K562 (cell line): ENCODE measurements at regions not wholly inside any gene's neighbourhood (a gene's known extent, or its start where the extent isn't known, plus 50 kb on each side); places are given as distances from the start of the nearest gene placed in this dataset.

Source experiments
- ATAC-seq: fragments of 200-7000 bp; cut with Tn5 transposase; 3 replicates; pipeline ENCODE4 v1.9.1; 2020; ENCODE audit warnings: moderate library complexity
- BruUV-seq: library from RNA; stranded (reverse); fragments of 400-500 nt; replicated peaks from 2 replicates; lab custom pipeline; 2021; lab: Mats Ljungman, UMichigan
- CTCF ChIA-PET: fragments of 300-600 bp; formaldehyde crosslinking; extraction: SDS; loops from one replicate; lab custom pipeline; 2021; ENCODE audit warnings: low intra/inter-chr PET ratio; lab: Yijun Ruan, JAX
- POLR2A ChIA-PET: fragments of 300-600, 350-650 bp; sonication (Branson Sonifier 250); formaldehyde crosslinking; extraction: SDS; loops from one replicate; lab custom pipeline; 2021; ENCODE audit warnings: antibody characterized with exemption, inconsistent platforms; lab: Yijun Ruan, JAX
- DNase-seq, 4 experiments: peaks; one replicate each; pipeline versions ENCODE4 v3.0.0 to v3.0.0-alpha.2; 2011 to 2018; ENCODE audit warnings: low spot score in 3 of 4, mixed read lengths in 3 of 4; ENCODE audit errors: extremely low read depth in 1 of 4
- FAIRE-seq: peaks from 2 replicates; lab custom pipeline; 2011; peaks lifted over from hg19 to GRCh38; lab: Jason Lieb, UNC
- H2AFZ ChIP-seq: 2 replicates; pipeline ENCODE4 v1.6.0; 2011; ENCODE audit warnings: low read depth, low read length, control low read depth, inconsistent platforms
- H3K27ac ChIP-seq: fragments of 200-600 bp; 3 replicates; pipeline ENCODE4 v1.8.0; 2011; ENCODE audit warnings: low read depth, mild to moderate bottlenecking, control low read depth, inconsistent platforms, low read length, moderate library complexity, mixed read lengths; ENCODE audit errors: extremely low read depth
- H3K27me3 ChIP-seq, 2 experiments: fragments of 300-600 bp in 1 of 2; 2 replicates in 1 of 2; 3 replicates in 1 of 2; pipeline versions ENCODE4 v1.6.0 to v1.8.0; 2011; ENCODE audit warnings: inconsistent platforms in 2 of 2, low read length in 2 of 2, mild to moderate bottlenecking in 1 of 2, mixed read lengths in 1 of 2, moderate library complexity in 1 of 2; ENCODE audit not compliant: control insufficient read depth in 2 of 2, insufficient read depth in 2 of 2
- H3K36me3 ChIP-seq: fragments of 300-600 bp; 3 replicates; pipeline ENCODE4 v1.8.0; 2011; ENCODE audit warnings: mild to moderate bottlenecking, low read length, inconsistent platforms; ENCODE audit not compliant: control insufficient read depth, insufficient read depth
- H3K4me1 ChIP-seq, 2 experiments: fragments of 200-600 bp in 1 of 2; replicated peaks in 1 of 2; 2 replicates in 1 of 2; 3 replicates in 1 of 2; pipeline versions ENCODE4 v1.5.1 to v1.8.0; 2011; ENCODE audit warnings: inconsistent platforms in 2 of 2, low read length in 2 of 2, mild to moderate bottlenecking in 1 of 2, mixed read lengths in 1 of 2, moderate library complexity in 1 of 2; ENCODE audit not compliant: control insufficient read depth in 2 of 2, insufficient read depth in 2 of 2
- H3K4me2 ChIP-seq: 2 replicates; pipeline ENCODE4 v1.6.1; 2011; ENCODE audit warnings: low read length, control low read depth, inconsistent platforms, mixed read lengths; ENCODE audit not compliant: insufficient read depth
- H3K4me3 ChIP-seq: fragments of 200-600 bp; sonication (generic), shearing (Covaris generic); 2 replicates; pipeline ENCODE4 v1.5.1; 2016; ENCODE audit warnings: control low read depth, inconsistent platforms
- H3K79me2 ChIP-seq: fragments of 200-600 bp; 3 replicates; pipeline ENCODE4 v1.8.0; 2011; ENCODE audit warnings: low read length, inconsistent platforms; ENCODE audit not compliant: control insufficient read depth, insufficient read depth
- H3K9ac ChIP-seq, 2 experiments: 2 replicates each; pipeline versions ENCODE4 v1.6.0 to v1.6.1; 2011; ENCODE audit warnings: low read depth in 2 of 2, low read length in 2 of 2, control low read depth in 1 of 2, inconsistent platforms in 1 of 2, mild to moderate bottlenecking in 1 of 2, mixed read lengths in 1 of 2; ENCODE audit not compliant: insufficient read depth in 1 of 2
- H3K9me1 ChIP-seq: one replicate; pipeline ENCODE4 v1.6.0; 2011; ENCODE audit warnings: inconsistent platforms, mild to moderate bottlenecking, low read length, moderate library complexity; ENCODE audit not compliant: control insufficient read depth, insufficient read depth
- H3K9me3 ChIP-seq: replicated peaks from 2 replicates; pipeline ENCODE4 v1.5.1; 2011; ENCODE audit warnings: low read depth, low read length, inconsistent platforms; ENCODE audit not compliant: control insufficient read depth, insufficient read depth
- H4K20me1 ChIP-seq: replicated peaks from 2 replicates; pipeline ENCODE4 v1.6.1; 2011; ENCODE audit warnings: low read length, inconsistent platforms, mixed read lengths; ENCODE audit not compliant: control insufficient read depth, insufficient read depth
- CEBPG ChIP-seq, 3 experiments: fragments of 200-800 bp in 1 of 3; sonication (Bioruptor generic) in 1 of 3; sonication (generic) in 1 of 3; formaldehyde crosslinking in 1 of 3; IDR thresholded peaks in 2 of 3; conservative IDR thresholded peaks in 1 of 3; 2 replicates each; pipeline versions ENCODE4 v1.6.1 to v1.8.0; 2016 to 2022; ENCODE audit warnings: missing compliant biosample characterization in 2 of 3, missing genetic modification characterization in 2 of 3, mild to moderate bottlenecking in 1 of 3, missing genetic modification reagents in 1 of 3
- COPS2 ChIP-seq: fragments of 450-650 bp; conservative IDR thresholded peaks from 2 replicates; pipeline ENCODE4 v1.6.1; 2016; ENCODE audit warnings: mild to moderate bottlenecking, moderate library complexity
- FOXJ3 ChIP-seq: sonication (generic); formaldehyde crosslinking; IDR thresholded peaks from 2 replicates; pipeline ENCODE4 v1.4.0; 2020; ENCODE audit warnings: mild to moderate bottlenecking, missing genetic modification reagents
- GABPA ChIP-seq: fragments of 200-800 bp; sonication (Bioruptor generic); conservative IDR thresholded peaks from 2 replicates; pipeline ENCODE4 v1.6.1; 2016; ENCODE audit warnings: low read depth, missing genetic modification characterization, missing compliant biosample characterization
- GATAD2B ChIP-seq: fragments of 450-650 bp; IDR thresholded peaks from 2 replicates; pipeline ENCODE4 v1.6.1; 2017; ENCODE audit warnings: mild to moderate bottlenecking, borderline replicate concordance
- HDAC3 ChIP-seq: fragments of 450-650 bp; IDR thresholded peaks from 2 replicates; pipeline ENCODE4 v1.6.1; 2018; ENCODE audit warnings: borderline replicate concordance, mild to moderate bottlenecking, moderate library complexity; ENCODE audit not compliant: partially characterized antibody
- JUNB ChIP-seq: fragments of 450-650 bp; formaldehyde crosslinking; conservative IDR thresholded peaks from 2 replicates; pipeline ENCODE4 v1.4.0; 2020; ENCODE audit warnings: mild to moderate bottlenecking
- NFIX ChIP-seq: fragments of 250-450 bp; sonication (Bioruptor Pico); IDR thresholded peaks from 2 replicates; pipeline ENCODE4 v1.4.0; 2020; ENCODE audit warnings: low read depth, mild to moderate bottlenecking, moderate library complexity
- PPARD ChIP-seq: fragments of 250-450 bp; sonication (Bioruptor Pico); IDR thresholded peaks from 2 replicates; pipeline ENCODE4 v1.8.0; 2022; ENCODE audit warnings: inconsistent platforms, mild to moderate bottlenecking, moderate library complexity
- PRPF4 ChIP-seq: fragments of 200-400 bp; formaldehyde crosslinking; IDR thresholded peaks from one replicate; pipeline ENCODE4 v1.6.1; 2017; ENCODE audit warnings: low read length, low read depth, mild to moderate bottlenecking; ENCODE audit not compliant: insufficient read depth, poor library complexity, severe bottlenecking
- SMARCA4 ChIP-seq: fragments of 450-650 bp; IDR thresholded peaks from 2 replicates; pipeline ENCODE4 v1.6.1; 2016
- TAF9B ChIP-seq: fragments of 450-650 bp; IDR thresholded peaks from 2 replicates; pipeline ENCODE4 v1.6.1; 2018; ENCODE audit warnings: mild to moderate bottlenecking; ENCODE audit not compliant: partially characterized antibody
- THRAP3 ChIP-seq: fragments of 450-650 bp; IDR thresholded peaks from 2 replicates; pipeline ENCODE4 v1.6.1; 2016; ENCODE audit warnings: mild to moderate bottlenecking, inconsistent platforms, borderline replicate concordance
- ZC3H8 ChIP-seq: fragments of 450-650 bp; IDR thresholded peaks from 2 replicates; pipeline ENCODE4 v1.6.1; 2017
- ZNF165 ChIP-seq: fragments of 250-450 bp; sonication (Bioruptor Pico); IDR thresholded peaks from 2 replicates; pipeline ENCODE4 v1.4.0; 2020; ENCODE audit warnings: borderline replicate concordance
- ZNF175 ChIP-seq: fragments of 200-800 bp; sonication (Bioruptor generic); IDR thresholded peaks from 2 replicates; pipeline ENCODE4 v1.6.1; 2016; ENCODE audit warnings: low read depth, mild to moderate bottlenecking, missing genetic modification characterization, missing compliant biosample characterization
- ZNF3 ChIP-seq: fragments of 250-450 bp; sonication (Bioruptor Pico); IDR thresholded peaks from 2 replicates; pipeline ENCODE4 v1.5.0; 2021; ENCODE audit warnings: mild to moderate bottlenecking, moderate library complexity
- ZNF699 ChIP-seq: fragments of 250-450 bp; sonication (Bioruptor Pico); IDR thresholded peaks from 2 replicates; pipeline ENCODE4 v1.8.0; 2021; ENCODE audit warnings: mild to moderate bottlenecking, moderate library complexity; ENCODE audit not compliant: insufficient replicate concordance
- WGBS: fragments of 100-300 bp; shearing (Covaris generic); methylation state at CpG from one replicate; pipeline ENCODE4 v1.1.6; 2016; ENCODE audit warnings: low coverage, mixed read lengths; ENCODE audit not compliant: insufficient coverage; ENCODE audit errors: missing lambda C conversion rate; 5-methylcytosine and 5-hydroxymethylcytosine counted together
- in situ Hi-C: fragments of 300-500 bp; cut with MboI; formaldehyde crosslinking; loops from 4 replicates; pipeline ENCODE4 v1.15.0; 2018; ENCODE audit warnings: inconsistent platforms, mixed read lengths
- intact Hi-C: fragments of 100-400 bp; cut with micrococcal nuclease; formaldehyde crosslinking; loops from 2 replicates; pipeline ENCODE4 v1.14.2; 2022
- TF ChIP-seq, protein P1 (sequence below): IDR thresholded peaks from 2 replicates; pipeline ENCODE4 v1.6.1; 2011; ENCODE audit not compliant: insufficient read length; ENCODE audit errors: extremely low read depth
- TF ChIP-seq, protein P2 (sequence below): fragments of 250-450 bp; sonication (Bioruptor Pico); IDR thresholded peaks from 2 replicates; pipeline ENCODE4 v1.9.0; 2021; ENCODE audit warnings: mild to moderate bottlenecking, inconsistent platforms

DNA sequence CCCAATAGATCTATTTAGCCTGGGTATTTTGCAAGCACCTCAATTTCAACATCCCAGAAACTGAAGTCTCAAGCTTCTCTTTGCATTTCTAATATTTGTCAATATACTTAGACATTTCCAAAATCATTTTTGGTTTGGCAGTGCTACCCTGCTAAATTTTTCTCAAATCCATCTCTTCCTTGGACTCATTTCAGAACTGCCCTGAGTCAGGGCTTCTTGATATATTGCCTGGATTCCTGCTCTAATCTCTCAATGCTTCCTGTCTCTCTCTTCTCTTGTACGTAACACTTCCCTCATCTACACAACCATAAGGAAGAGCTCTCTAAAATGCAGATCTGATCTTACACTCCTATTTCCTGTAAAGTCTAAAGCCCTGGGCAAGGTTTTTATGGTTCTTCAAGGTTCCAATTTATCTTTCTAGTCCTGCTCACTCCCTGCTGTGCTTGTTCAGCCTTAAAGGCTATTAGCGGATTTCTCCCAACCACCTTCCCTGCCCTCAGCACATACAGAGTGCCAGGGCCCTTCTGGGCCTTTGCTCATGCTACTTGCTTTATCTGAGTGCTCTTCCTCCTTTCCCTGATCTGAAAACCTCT, 53.0 kb upstream of the MME start:
- in situ Hi-C loops: no loop called here
- peak in 2 of 4 experiments; percentile 16 to 77 for DNase-seq
- Histone ChIP-seq H4K20me1 (no peaks in the 10 kb centered on the region), H3K4me2 (peak overlapping the region; percentile 39), H2AFZ (peak overlapping the region; percentile 79), H3K9me1 (no peaks in the 10 kb centered on the region), H3K9me3 (no peaks in the 10 kb centered on the region), H3K4me3 (no peak overlapping the region), H3K4me1 (peaks cover 4 to 35% of the 10 kb centered on the region in 2 experiments; a peak in 4 of 5 replicates), H3K27ac (peak overlapping the region; percentile 83), H3K36me3 (no peaks in the 10 kb centered on the region), H3K79me2 (no peaks in the 10 kb centered on the region), H3K9ac (peak overlapping the region in 1 of 2 experiments; percentile 27; a peak in 1 of 4 replicates), H3K27me3 (no peaks in the 10 kb centered on the region)
- no TSS peak for BruUV-seq
- peak; percentile 87 for ATAC-seq
- ChIA-PET POLR2A (interaction anchor here (1.2 kb wide), 1 partner anchor 25 kb away, joined by 3 read pairs; no protein-coding TSS in a partner anchor), CTCF (no interaction called here)
- intact Hi-C loops: no loop called here
- FAIRE-seq: peak; percentile 90
- WGBS: 0% methylated on average over 2 of the region's 2 CpGs
- TF ChIP-seq ZNF699 (CRISPR knock-in tag): no peak
- TF ChIP-seq, protein P1, sequence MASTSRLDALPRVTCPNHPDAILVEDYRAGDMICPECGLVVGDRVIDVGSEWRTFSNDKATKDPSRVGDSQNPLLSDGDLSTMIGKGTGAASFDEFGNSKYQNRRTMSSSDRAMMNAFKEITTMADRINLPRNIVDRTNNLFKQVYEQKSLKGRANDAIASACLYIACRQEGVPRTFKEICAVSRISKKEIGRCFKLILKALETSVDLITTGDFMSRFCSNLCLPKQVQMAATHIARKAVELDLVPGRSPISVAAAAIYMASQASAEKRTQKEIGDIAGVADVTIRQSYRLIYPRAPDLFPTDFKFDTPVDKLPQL: no peak
- TF ChIP-seq TAF9B: peak; percentile 32
- no peak for TF ChIP-seq JUNB (CRISPR knock-in tag)
- no peak for TF ChIP-seq NFIX (CRISPR knock-in tag)
- 0 out of 2 replicates have a peak, but pooled peaks have one; percentile 16 for TF ChIP-seq GATAD2B
- no peak for TF ChIP-seq PRPF4
- TF ChIP-seq GABPA (tag): peak; percentile 64
- TF ChIP-seq ZNF175 (CRISPR knock-in tag): peak; percentile 92
- no peak for TF ChIP-seq HDAC3
- TF ChIP-seq CEBPG (CRISPR knock-in tag; IDR thresholded peaks at IDR 0.05): no peak
- TF ChIP-seq CEBPG (tag; conservative IDR thresholded peaks at IDR 0.05 in 1 of 2, IDR thresholded peaks at IDR 0.05 in 1 of 2): peak in 1 of 2 experiments; percentile 62; a peak in 1 of 4 replicates
- no peak for TF ChIP-seq PPARD (CRISPR knock-in tag)
- TF ChIP-seq, protein P2, sequence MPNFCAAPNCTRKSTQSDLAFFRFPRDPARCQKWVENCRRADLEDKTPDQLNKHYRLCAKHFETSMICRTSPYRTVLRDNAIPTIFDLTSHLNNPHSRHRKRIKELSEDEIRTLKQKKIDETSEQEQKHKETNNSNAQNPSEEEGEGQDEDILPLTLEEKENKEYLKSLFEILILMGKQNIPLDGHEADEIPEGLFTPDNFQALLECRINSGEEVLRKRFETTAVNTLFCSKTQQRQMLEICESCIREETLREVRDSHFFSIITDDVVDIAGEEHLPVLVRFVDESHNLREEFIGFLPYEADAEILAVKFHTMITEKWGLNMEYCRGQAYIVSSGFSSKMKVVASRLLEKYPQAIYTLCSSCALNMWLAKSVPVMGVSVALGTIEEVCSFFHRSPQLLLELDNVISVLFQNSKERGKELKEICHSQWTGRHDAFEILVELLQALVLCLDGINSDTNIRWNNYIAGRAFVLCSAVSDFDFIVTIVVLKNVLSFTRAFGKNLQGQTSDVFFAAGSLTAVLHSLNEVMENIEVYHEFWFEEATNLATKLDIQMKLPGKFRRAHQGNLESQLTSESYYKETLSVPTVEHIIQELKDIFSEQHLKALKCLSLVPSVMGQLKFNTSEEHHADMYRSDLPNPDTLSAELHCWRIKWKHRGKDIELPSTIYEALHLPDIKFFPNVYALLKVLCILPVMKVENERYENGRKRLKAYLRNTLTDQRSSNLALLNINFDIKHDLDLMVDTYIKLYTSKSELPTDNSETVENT (CRISPR knock-in tag): no peak
- no peak for TF ChIP-seq ZC3H8
- no peak for TF ChIP-seq COPS2
- TF ChIP-seq SMARCA4: peak; percentile 83
- no peak for TF ChIP-seq THRAP3
- no peak for TF ChIP-seq FOXJ3
- TF ChIP-seq ZNF3: no peak
- TF ChIP-seq ZNF165: no peak
